ENCODE measurements at regions not wholly inside any gene's neighbourhood (a gene's known extent, or its start where the extent isn't known, plus 50 kb on each side); places are given as distances from the start of the nearest gene placed in this dataset.

GRCh38 chr2:153136216-153136615 is 342.3 kb downstream of the RPRM start:
- no peak overlapping the region for H3K9ac ChIP-seq (ENCODE audit: low read length)
- H3K36me3 ChIP-seq (ENCODE audit: low read length): no peaks in the 10 kb centered on the region
- H3K79me2 ChIP-seq (ENCODE audit: insufficient read depth, low read length): no peaks in the 10 kb centered on the region
- no peak overlapping the region for H3K4me3 ChIP-seq (ENCODE audit: insufficient read depth, low read length, poor library complexity, severe bottlenecking)
- H3K9me2 ChIP-seq (replicated peaks; ENCODE audit: insufficient read depth, low read length): no peaks in the 10 kb centered on the region
- no peaks in the 10 kb centered on the region for H4K20me1 ChIP-seq (ENCODE audit: low read depth, low read length)
- no peak overlapping the region for H2AFZ ChIP-seq (ENCODE audit: low read depth, low read length, severe bottlenecking)
- H3K9me3 ChIP-seq (ENCODE audit: insufficient read depth, low read length): no peaks in the 10 kb centered on the region
- no peaks in the 10 kb centered on the region for H3F3A ChIP-seq (ENCODE audit: insufficient read depth)
- H3K27me3 ChIP-seq (ENCODE audit: low read length): no peaks in the 10 kb centered on the region
- TF ChIP-seq CTCF (IDR thresholded peaks at IDR 0.05; ENCODE audit: insufficient read depth, low read length, poor library complexity, severe bottlenecking) (no peak), EZH2phosphoT487 (conservative IDR thresholded peaks at IDR 0.05; ENCODE audit: low read length) (no peak)
- H3K4me2 ChIP-seq (ENCODE audit: low read depth, low read length, poor library complexity, severe bottlenecking): no peak overlapping the region
- no peak overlapping the region for H3K27ac ChIP-seq (ENCODE audit: low read depth, low read length)

GRCh38 chr2:153134725-153135124 is 343.8 kb downstream of the RPRM start:
- Histone ChIP-seq H3K4me2 (ENCODE audit: low read depth, low read length, poor library complexity, severe bottlenecking) (no peak overlapping the region), H3K9me3 (ENCODE audit: insufficient read depth, low read length) (no peaks in the 10 kb centered on the region), H3K27me3 (ENCODE audit: low read length) (no peaks in the 10 kb centered on the region), H4K20me1 (ENCODE audit: low read depth, low read length) (no peaks in the 10 kb centered on the region), H3K36me3 (ENCODE audit: low read length) (no peaks in the 10 kb centered on the region), H3K27ac (ENCODE audit: low read depth, low read length) (no peak overlapping the region), H3K79me2 (ENCODE audit: insufficient read depth, low read length) (no peaks in the 10 kb centered on the region), H2AFZ (ENCODE audit: low read depth, low read length, severe bottlenecking) (no peak overlapping the region), H3K9me2 (replicated peaks; ENCODE audit: insufficient read depth, low read length) (no peaks in the 10 kb centered on the region), H3K9ac (ENCODE audit: low read length) (no peak overlapping the region), H3K4me3 (ENCODE audit: insufficient read depth, low read length, poor library complexity, severe bottlenecking) (no peak overlapping the region), H3F3A (ENCODE audit: insufficient read depth) (no peaks in the 10 kb centered on the region)
- TF ChIP-seq EZH2phosphoT487 (conservative IDR thresholded peaks at IDR 0.05; ENCODE audit: low read length) (no peak), CTCF (IDR thresholded peaks at IDR 0.05; ENCODE audit: insufficient read depth, low read length, poor library complexity, severe bottlenecking) (no peak)

- no peak overlapping the region for H3K27ac ChIP-seq (ENCODE audit: low read depth, low read length)
- no peaks in the 10 kb centered on the region for H3F3A ChIP-seq (ENCODE audit: insufficient read depth)
- H3K4me2 ChIP-seq (ENCODE audit: low read depth, low read length, poor library complexity, severe bottlenecking): no peak overlapping the region
- H3K9ac ChIP-seq (ENCODE audit: low read length): no peak overlapping the region
- no peak for TF ChIP-seq EZH2phosphoT487 (conservative IDR thresholded peaks at IDR 0.05; ENCODE audit: low read length)
- TF ChIP-seq CTCF (IDR thresholded peaks at IDR 0.05; ENCODE audit: insufficient read depth, low read length, poor library complexity, severe bottlenecking): no peak
- H3K4me3 ChIP-seq (ENCODE audit: insufficient read depth, low read length, poor library complexity, severe bottlenecking): no peak overlapping the region
- H3K36me3 ChIP-seq (ENCODE audit: low read length): no peaks in the 10 kb centered on the region
- H2AFZ ChIP-seq (ENCODE audit: low read depth, low read length, severe bottlenecking): no peak overlapping the region
- no peaks in the 10 kb centered on the region for H4K20me1 ChIP-seq (ENCODE audit: low read depth, low read length)
- no peaks in the 10 kb centered on the region for H3K9me3 ChIP-seq (ENCODE audit: insufficient read depth, low read length)
- H3K9me2 ChIP-seq (replicated peaks; ENCODE audit: insufficient read depth, low read length): no peaks in the 10 kb centered on the region
- no peaks in the 10 kb centered on the region for H3K27me3 ChIP-seq (ENCODE audit: low read length)
- H3K79me2 ChIP-seq (ENCODE audit: insufficient read depth, low read length): no peaks in the 10 kb centered on the region
These were observed 344.8 kb downstream of the RPRM start for GRCh38 chr2:153133716-153134115.

Data from SU-DHL-6 (cell line).